HG02870 (cell line): ENCODE measurements at regions not wholly inside any gene's neighbourhood (a gene's known extent, or its start where the extent isn't known, plus 50 kb on each side); places are given as distances from the start of the nearest gene placed in this dataset.

Experiments
- ATAC-seq: cut with Tn5 transposase; IDR thresholded peaks from one replicate; pipeline ENCODE4 v1.9.1; 2021; ENCODE audit warnings: mild to moderate bottlenecking, moderate library complexity; ENCODE audit not compliant: unreplicated experiment

DNA sequence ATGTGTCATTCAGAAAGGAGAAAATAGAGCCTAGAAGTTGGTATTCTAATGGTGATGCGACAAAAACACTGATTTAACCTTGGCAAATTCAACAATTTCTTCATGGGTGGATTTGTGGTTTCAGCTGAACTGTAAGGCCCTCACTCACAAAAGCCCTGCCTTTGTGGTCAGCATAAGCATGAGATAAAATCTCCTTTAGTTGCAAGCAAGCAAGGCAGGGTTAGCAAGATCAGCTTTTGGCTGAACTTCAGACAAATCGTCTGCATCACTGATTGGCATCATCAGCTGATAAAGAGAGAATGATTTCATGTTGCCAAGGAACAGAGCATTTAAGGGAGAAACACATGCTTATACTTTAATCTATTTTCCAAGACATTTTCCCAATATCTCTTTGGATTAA, 2582.2 kb downstream of the PCDH7 start:
- ATAC-seq = no peak

DNA sequence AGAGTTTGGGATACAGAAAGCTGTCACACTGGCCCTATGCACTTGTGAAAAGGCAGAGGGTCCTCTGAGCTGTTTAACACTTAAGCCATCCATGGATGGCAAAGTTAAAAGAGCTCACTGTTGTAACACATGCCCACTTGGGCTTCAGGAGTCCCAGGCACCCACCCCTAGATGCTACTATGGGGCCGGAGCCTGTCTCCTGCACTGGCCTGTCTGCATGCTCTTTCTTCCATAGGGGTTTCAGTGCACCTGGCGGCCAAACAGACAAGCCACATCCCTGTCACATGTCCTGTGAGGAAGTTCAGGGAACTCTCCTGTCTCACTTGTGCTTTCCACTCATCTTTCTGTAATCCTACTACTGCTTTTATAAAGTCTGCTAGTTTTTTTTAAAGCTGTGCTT, 2586.0 kb downstream of the PCDH7 start:
- no peak for ATAC-seq

- ATAC-seq = no peak
Observed at GRCh38 chr4:33316033-33316432, 2595.9 kb downstream of the PCDH7 start.

GRCh38 chr4:33316578-33316977, 2596.4 kb downstream of the PCDH7 start:
- ATAC-seq = no peak

- no peak for ATAC-seq
Observed at GRCh38 chr4:33323393-33323792, 2603.2 kb downstream of the PCDH7 start.

- ATAC-seq = no peak
Observed at GRCh38 chr4:33334416-33334815, 2614.2 kb downstream of the PCDH7 start.

DNA sequence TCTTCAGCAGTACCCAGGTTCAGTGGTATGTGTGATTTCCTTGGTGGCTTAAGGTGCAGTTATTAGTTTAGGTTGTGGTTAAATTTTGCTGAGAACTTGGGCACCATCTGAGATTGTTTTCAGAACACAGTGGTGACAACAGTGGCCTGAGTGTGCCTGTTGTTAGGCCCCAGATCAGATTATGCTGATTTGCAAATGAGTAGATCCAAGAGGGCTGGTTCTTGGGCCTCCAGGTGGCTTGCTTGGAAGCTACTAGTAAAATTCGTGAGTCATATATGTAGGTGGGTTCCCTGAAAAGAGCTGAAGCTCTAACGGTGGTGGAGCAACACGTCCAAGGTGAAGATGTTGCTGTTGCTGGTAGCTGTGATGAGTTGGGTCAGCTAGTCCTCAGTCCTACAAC, 2619.6 kb downstream of the PCDH7 start:
- no peak for ATAC-seq

DNA sequence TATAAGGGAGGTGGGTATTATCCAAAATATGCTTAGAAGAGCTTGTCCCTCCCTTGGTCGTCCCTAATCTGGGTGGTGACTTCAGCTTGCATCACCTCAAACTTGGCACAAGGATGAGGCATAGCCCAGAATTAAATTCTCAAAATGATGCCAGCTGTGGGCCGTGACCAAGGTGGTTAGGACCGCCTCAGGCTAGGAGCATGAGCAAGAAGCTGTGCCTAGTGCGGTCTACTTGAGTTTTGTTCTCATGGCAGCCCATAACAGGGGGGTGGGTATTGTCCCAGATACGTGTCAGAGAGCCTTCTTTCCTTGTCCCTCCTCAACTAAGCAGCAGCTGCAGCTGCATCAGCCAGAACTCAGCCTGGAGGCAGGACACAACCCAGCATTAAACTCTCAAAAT, 2620.0 kb downstream of the PCDH7 start:
- ATAC-seq = no peak

DNA sequence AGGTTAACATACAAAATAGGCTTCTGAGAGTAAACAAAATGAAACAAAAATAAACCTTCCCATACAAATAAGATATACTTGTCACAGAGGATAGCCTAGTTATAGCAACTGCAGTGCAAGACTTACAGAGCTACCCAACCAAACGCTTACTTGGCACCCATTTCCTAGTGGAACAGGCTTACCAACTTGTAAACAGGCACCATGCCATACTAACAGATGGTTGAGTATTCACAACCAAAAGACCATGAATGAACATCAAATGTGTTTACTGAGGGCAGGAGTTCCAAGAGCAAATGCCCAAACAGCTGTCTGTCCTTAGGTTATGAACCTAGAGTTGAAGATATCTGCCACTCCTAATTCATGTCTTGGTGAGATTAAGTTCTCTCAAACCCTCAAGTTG, 2629.2 kb downstream of the PCDH7 start:
- no peak for ATAC-seq

- ATAC-seq = no peak
Observed at GRCh38 chr4:33357121-33357520, 2637.0 kb downstream of the PCDH7 start.

DNA sequence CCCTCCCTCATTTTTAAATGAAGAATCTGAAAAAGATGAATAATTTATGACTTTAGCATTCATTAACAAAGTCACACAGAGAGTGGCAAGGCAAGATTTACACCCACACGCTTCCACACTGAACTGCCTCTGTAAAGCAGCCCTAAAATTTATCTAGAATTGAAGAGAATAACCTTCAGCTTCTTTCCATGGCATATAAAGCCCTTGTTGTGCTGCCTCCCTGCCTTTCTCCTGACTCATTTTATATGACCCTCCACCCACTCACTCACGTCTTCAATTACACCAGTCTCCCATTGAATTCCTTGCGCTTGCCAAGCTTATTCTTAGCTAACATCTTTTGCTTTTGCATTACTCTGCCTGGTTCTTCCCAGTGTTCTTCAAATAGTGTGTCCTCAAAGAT, 2649.3 kb downstream of the PCDH7 start:
- no peak for ATAC-seq

DNA sequence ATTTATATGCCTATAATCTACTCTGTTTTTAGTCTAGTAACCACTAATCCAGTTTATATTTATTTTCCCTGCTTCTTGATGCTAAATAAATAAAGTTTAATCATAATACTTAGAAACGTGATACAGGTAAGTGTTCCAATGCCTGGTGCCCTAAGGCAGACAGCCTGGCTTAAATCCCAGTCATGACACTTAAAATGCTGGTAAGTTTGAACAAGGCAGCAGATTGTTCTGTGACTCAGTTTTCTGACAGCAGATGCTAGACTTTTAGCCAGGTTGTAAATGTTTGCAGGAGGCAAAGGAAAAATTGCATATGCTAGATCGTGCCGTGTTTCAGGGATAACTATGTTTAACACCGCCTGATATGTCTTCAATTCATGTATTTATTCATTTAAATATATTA, 2661.6 kb downstream of the PCDH7 start:
- ATAC-seq = no peak

DNA sequence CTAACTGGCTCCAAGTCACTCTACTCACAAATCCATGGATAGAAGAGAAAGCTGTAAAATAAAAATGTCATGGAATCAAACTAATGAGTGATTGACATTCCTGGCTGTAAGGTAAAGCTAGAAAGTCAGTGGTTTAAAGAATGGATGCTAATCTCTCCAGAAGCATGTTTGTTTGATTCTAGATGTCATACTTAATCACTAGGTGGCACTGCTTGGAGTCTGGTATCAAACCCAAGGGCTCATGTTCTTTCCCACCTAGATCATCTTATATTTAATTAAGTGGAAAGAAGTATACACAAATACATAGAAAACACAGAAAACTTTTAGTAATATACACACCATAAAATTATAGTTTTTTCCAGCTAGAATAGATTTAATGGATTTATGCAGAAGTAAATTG, 2666.6 kb downstream of the PCDH7 start:
- ATAC-seq = no peak

GRCh38 chr4:33390976-33391375, 2670.8 kb downstream of the PCDH7 start:
- ATAC-seq = no peak

GRCh38 chr4:33395731-33396485, 2675.7 kb downstream of the PCDH7 start:
- no peak for ATAC-seq

- no peak for ATAC-seq
Observed at GRCh38 chr4:33400504-33400903, 2680.3 kb downstream of the PCDH7 start.

DNA sequence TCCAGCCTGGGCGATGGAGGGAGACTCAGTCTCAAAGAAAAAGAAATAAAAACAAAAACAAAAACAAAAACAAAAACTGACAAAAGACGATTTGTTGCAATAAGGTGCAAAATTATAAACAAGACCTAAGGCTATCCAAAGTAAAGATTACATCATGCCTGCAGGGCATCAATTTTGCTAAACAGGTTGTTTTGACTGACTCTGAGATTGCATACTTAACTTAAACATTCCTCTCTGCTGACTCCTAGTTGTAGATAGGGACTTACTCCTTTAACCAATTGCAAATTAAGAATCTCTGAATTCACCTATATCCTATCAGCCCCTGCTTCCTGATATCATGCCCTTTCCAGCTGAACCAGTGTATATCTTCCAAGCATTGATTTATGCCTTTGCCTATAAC, 2687.3 kb downstream of the PCDH7 start:
- no peak for ATAC-seq

GRCh38 chr4:33411182-33411581, 2691.0 kb downstream of the PCDH7 start:
- ATAC-seq = no peak

GRCh38 chr4:33421887-33422286, 2701.7 kb downstream of the PCDH7 start:
- no peak for ATAC-seq

DNA sequence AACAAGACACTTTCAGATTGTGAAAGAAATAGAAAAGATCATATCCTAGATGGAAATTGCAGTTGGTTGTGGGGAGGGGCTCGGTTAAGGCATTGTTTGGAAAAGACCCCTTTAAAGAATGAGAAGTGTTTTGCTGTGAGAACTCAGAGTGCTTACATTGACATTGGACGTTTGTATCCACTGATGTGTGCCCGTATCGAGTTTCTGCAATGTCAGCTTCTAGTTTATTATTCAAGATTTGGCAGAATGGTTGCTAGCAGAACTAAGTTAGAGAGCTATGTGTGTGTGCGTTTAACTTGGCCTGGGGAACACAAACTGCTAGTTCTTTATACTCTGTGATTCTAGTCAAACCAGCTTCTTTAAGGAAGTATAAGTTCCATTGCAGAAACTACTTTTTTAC, 2702.5 kb downstream of the PCDH7 start:
- no peak for ATAC-seq

DNA sequence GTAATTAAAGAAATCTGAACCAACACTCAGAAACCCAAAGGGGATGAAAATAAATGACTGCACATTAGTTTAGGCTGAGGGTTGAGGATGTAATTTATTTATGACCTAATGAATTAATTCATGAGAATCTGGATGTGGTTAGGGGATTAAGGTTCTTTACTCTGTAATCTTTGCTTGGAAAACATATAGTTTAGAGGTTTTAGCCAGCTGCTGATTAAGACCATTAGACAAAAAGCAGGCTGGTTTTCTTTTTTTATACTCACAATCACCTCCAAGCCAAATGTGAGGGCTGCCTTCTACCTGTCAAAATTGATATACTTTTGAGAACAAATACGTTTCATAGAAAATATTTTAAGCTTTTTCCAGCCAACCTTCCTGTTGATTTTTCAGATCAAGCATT, 2705.8 kb downstream of the PCDH7 start:
- ATAC-seq = no peak

- no peak for ATAC-seq
Observed at GRCh38 chr4:33427676-33428075, 2707.5 kb downstream of the PCDH7 start.

DNA sequence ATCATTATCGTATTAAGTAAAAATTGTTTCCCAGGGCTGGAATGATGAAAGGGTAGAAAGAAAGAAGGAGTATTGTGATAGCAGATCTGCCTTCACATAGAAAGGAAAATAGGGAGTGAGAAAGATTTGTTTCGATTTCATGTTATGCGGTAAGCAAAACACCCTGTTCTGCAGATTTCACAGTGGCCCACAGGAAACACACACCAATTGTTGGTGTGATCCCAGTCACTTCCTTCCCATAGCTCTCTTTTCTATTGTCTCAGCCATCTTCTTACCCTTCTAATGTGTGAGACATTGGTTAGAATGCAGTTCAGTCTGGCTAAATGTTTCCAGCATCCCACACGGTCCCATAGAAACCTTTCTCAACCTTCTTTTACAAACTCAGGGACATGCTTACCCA, 2709.8 kb downstream of the PCDH7 start:
- ATAC-seq = no peak
